Spleen (tissue), 7 donors: ENCODE measurements at regions not wholly inside any gene's neighbourhood (a gene's known extent, or its start where the extent isn't known, plus 50 kb on each side); places are given as distances from the start of the nearest gene placed in this dataset.

Experiments
- POLR2A ChIP-seq, 3 donors: fragments of 450-650 bp; IDR thresholded peaks; one replicate each; pipeline ENCODE4 v1.5.1; 2017; ENCODE audit warnings: antibody characterized with exemption in 3 of 3, mild to moderate bottlenecking in 1 of 3
- POLR2AphosphoS5 ChIP-seq, 3 donors: sonication (generic); formaldehyde crosslinking; IDR thresholded peaks; one replicate each; pipeline ENCODE4 v1.5.1; 2017; ENCODE audit warnings: antibody characterized with exemption in 3 of 3
- TF ChIP-seq, protein P1 (sequence below), 11 experiments: fragments of 200-600 bp in 7 of 11; fragments of 450-650 bp in 4 of 11; sonication (generic) in 4 of 11; IDR thresholded peaks in 8 of 11; conservative IDR thresholded peaks in 3 of 11; 1 replicate in 7 of 11; 2 replicates in 4 of 11; pipeline versions ENCODE4 v1.4.0 to v1.8.0; 2016 to 2021; ENCODE audit warnings: antibody characterized with exemption in 11 of 11, inconsistent platforms in 4 of 11, mild to moderate bottlenecking in 1 of 11
- donor health status: DM: no; HTN: no; CAD: no; lungs with moderate emphysema.
- donor health status: DM: no; HTN: no; CAD: no.
- donor health status: DM: no; HTN: no; CAD: no.

GRCh38 chr4:28555866-28556265 lies 1695.2 kb downstream of the STIM2 start:
- TF ChIP-seq POLR2AphosphoS5 (IDR thresholded peaks at IDR 0.05) (no peak), POLR2A (IDR thresholded peaks at IDR 0.05) (no peak)
- TF ChIP-seq, protein P1, sequence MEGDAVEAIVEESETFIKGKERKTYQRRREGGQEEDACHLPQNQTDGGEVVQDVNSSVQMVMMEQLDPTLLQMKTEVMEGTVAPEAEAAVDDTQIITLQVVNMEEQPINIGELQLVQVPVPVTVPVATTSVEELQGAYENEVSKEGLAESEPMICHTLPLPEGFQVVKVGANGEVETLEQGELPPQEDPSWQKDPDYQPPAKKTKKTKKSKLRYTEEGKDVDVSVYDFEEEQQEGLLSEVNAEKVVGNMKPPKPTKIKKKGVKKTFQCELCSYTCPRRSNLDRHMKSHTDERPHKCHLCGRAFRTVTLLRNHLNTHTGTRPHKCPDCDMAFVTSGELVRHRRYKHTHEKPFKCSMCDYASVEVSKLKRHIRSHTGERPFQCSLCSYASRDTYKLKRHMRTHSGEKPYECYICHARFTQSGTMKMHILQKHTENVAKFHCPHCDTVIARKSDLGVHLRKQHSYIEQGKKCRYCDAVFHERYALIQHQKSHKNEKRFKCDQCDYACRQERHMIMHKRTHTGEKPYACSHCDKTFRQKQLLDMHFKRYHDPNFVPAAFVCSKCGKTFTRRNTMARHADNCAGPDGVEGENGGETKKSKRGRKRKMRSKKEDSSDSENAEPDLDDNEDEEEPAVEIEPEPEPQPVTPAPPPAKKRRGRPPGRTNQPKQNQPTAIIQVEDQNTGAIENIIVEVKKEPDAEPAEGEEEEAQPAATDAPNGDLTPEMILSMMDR (IDR thresholded peaks at IDR 0.05 in 8 of 11, conservative IDR thresholded peaks at IDR 0.05 in 3 of 11): no peak
